Stimulated activated CD4-positive, alpha-beta T cell treated with anti-CD3 and anti-CD28 coated beads, Interleukin-15, amount 100 ng/mL, for 24 hours (primary cell): ENCODE measurements at regions not wholly inside any gene's neighbourhood (a gene's known extent, or its start where the extent isn't known, plus 50 kb on each side); places are given as distances from the start of the nearest gene placed in this dataset.

Source experiments
- DNase-seq: peaks from one replicate; pipeline ENCODE4 v3.0.0-alpha.2; 2020

DNA sequence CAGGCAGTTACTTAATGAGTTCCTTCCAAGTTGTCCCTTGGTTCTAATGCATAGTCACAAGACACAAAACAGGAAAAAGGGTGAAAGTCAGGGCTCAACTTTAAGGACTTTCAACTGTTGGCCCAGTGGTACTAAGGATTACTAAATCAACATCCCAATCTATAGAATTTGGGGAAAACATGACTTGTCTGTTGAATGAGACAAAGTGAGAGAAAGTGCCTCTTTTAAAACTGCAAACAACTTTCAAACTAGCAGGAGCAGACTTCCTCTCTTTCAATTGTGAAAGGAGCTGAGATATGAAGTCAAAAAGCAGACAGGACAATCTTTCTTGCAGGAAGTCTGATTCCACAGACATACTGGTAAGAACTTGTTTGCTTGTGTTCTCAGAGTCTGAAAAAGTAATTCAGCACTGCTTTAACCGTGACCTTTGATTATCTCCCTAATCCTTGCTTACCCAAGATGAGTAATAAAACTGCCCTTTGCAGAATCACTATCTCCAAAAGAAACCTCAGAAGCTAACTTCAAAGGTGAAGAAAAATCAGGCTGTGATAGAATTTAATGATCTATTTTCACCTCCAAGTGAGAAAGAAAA lies 960.7 kb upstream of the RAG2 start:
- DNase-seq: no peak

GRCh38 chr11:37557990-37558389 lies 960.0 kb upstream of the RAG2 start:
- no peak for DNase-seq

GRCh38 chr11:37552284-37552683 lies 954.2 kb upstream of the RAG2 start:
- DNase-seq: no peak

DNA sequence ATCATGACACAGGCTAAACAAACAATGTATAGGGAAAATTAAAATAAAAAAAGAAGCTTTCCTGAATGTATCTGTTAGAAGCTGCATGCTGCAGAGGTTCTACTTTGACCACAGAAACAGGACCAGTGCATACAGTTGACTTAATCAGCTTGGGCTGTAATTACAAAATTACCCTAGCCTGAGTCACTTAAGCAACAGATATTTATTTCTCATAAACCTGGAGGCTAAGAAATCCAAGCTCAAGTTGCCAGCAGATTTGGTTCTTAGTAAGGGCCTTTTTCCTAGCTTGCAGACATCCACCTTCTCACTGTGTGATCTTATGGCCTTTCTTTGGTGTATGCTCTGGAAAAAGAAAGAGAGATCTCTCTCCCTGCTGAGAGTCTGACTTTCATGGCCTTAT lies 946.5 kb upstream of the RAG2 start:
- no peak for DNase-seq

- DNase-seq: no peak
Observed at GRCh38 chr11:37533830-37534229, 935.8 kb upstream of the RAG2 start.

GRCh38 chr11:37533087-37533486 lies 935.1 kb upstream of the RAG2 start:
- no peak for DNase-seq

GRCh38 chr11:37532271-37532670 lies 934.2 kb upstream of the RAG2 start:
- DNase-seq: no peak

GRCh38 chr11:37527545-37527944 lies 929.5 kb upstream of the RAG2 start:
- no peak for DNase-seq

- DNase-seq: no peak
Observed at GRCh38 chr11:37525336-37525735, 927.3 kb upstream of the RAG2 start.

DNA sequence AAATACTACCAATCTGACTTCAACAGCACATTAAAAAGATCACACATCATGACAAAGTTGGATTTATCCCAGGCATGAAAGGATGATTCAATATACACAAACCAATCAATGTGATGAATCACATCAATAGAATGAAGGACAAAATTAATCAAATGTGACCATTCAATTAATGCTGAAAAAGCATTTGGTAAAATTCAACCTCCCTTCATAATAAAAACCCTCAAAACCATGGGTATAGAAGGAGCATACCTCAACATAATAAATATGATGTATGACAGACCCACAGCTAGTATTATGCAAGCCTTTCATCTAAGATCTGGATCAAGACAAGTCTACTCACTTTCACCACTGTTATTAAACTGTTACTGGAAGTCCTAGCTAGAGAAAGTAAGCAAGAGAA lies 921.7 kb upstream of the RAG2 start:
- no peak for DNase-seq

GRCh38 chr11:37512156-37512780 lies 914.2 kb upstream of the RAG2 start:
- no peak for DNase-seq

DNA sequence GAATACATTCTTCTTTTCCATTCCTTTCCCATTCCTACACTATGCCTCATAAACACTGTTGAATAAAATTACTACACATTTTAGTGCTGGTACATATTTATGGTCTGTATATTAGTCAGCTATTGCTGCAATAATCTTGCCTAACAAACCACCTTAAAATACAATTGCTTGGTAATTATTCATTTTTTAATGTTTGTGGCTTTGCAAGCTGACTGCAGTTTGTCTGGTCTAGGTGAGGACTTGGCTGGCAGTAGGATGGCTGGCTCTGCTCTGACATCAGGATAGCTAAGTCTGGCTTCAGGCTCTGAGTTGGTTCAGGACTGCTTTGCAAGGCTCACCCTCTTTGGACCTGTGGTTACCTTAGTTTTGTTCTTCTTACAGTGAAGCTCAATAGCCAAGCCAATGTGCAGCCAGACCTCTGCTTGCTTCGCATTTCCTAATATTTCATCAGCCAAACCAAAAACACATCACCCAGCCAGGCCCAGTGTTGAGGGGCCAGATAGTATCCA lies 913.4 kb upstream of the RAG2 start:
- no peak for DNase-seq

- no peak for DNase-seq
Observed at GRCh38 chr11:37509506-37509905, 911.5 kb upstream of the RAG2 start.

- no peak for DNase-seq
Observed at GRCh38 chr11:37506531-37506930, 908.5 kb upstream of the RAG2 start.

GRCh38 chr11:37505406-37505805 lies 907.4 kb upstream of the RAG2 start:
- no peak for DNase-seq

- DNase-seq: no peak
Observed at GRCh38 chr11:37504921-37505320, 906.9 kb upstream of the RAG2 start.

- no peak for DNase-seq
Observed at GRCh38 chr11:37504060-37504611, 906.1 kb upstream of the RAG2 start.

DNA sequence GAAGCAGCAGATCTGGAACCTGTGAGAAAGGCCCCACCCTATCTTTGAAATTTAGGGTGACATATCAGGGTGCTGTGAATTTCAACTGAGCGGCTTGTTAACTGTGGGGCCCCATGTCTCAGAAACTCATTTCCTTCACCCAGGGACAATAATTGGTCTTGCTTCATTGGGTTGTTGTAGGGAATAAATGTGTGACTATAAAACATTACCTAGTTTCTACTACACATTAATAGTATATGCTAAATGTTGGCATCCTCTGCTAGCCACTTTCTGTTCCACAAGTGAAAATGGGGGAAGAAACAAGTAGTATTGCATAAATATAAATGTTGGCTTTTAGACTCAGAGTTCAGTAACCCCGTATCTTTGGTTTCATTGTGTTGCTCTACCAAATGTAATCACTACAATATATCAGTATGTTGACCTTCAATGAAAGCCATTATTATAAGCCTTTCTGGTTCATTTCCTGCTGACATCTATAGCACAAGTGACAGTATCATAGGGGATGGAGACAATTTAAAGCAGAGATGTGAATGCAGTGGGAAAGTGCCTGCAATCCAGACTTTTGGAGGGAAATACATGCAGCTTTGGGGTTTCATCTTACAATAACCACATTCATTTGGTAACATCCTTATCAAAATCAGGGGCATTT lies 905.5 kb upstream of the RAG2 start:
- no peak for DNase-seq

DNA sequence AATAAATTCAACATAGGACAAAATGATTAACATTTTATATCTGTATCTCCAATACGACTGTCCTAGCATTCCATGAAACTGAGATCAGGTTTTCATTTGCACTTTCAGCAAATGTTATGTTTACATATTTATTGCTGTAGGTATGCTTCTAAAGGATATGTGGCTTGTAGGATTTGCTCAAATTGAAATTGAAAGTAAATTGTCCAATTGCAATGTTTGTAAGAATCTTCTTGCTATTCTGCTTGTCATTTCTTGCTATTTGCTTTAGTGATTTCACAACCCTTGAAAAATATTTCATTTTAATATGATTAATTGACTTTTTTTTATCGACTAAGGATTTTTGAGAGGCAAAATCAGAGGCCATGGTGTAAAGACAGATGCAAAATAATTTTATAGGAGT lies 904.2 kb upstream of the RAG2 start:
- no peak for DNase-seq

GRCh38 chr11:37500425-37500824 lies 902.4 kb upstream of the RAG2 start:
- DNase-seq: no peak

DNA sequence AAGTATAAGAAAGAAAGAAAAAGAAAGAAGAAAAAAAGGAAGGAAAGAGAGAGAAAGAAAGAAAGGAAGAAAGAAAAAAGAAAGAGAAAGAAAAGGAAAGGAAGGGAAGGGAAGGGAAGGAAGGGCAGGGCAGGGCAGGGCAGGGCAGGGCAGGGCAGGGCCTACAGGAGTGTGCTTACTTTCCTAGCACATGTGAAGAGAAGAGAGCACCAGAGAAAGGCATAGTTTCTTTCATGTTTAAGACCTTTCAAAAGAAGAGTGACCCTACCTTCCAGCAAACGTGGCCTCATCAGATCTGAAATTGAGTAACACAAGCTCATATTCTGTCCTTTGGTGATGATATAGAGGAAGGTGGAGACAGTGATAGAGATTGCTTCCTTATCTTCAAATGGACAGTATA lies 899.3 kb upstream of the RAG2 start:
- DNase-seq: no peak

GRCh38 chr11:37496201-37496600 lies 898.2 kb upstream of the RAG2 start:
- no peak for DNase-seq

GRCh38 chr11:37484298-37484697 lies 886.3 kb upstream of the RAG2 start:
- DNase-seq: no peak

GRCh38 chr11:37483761-37484160 lies 885.7 kb upstream of the RAG2 start:
- no peak for DNase-seq
